Keratinocyte (primary cell): ENCODE measurements at regions not wholly inside any gene's neighbourhood (a gene's known extent, or its start where the extent isn't known, plus 50 kb on each side); places are given as distances from the start of the nearest gene placed in this dataset.

Source experiments
- DNase-seq: peaks from one replicate; pipeline ENCODE4 v3.0.0-alpha.2; 2011; ENCODE audit warnings: low read depth, missing footprints, low spot score
- FAIRE-seq: peaks from 2 replicates; lab custom pipeline; 2011; peaks lifted over from hg19 to GRCh38; lab: Jason Lieb, UNC
- H2AFZ ChIP-seq: 2 replicates; pipeline ENCODE4 v1.6.0; 2012; ENCODE audit warnings: low read length, control low read depth, inconsistent platforms; ENCODE audit not compliant: control insufficient read depth
- H3K27ac ChIP-seq: 2 replicates; pipeline ENCODE4 v1.5.1; 2011; ENCODE audit warnings: low read length; ENCODE audit not compliant: control insufficient read depth, insufficient read depth
- H3K27me3 ChIP-seq: 3 replicates; pipeline ENCODE4 v1.6.0; 2011; ENCODE audit warnings: low read length; ENCODE audit not compliant: control insufficient read depth, insufficient read depth; ENCODE audit errors: extremely low read depth
- H3K36me3 ChIP-seq, 2 experiments: 2 replicates in 1 of 2; 3 replicates in 1 of 2; pipeline ENCODE4 v1.5.1; 2011; ENCODE audit warnings: low read length in 2 of 2, mild to moderate bottlenecking in 1 of 2; ENCODE audit not compliant: control insufficient read depth in 2 of 2, insufficient read depth in 2 of 2; ENCODE audit errors: extremely low read depth in 1 of 2
- H3K4me1 ChIP-seq: 3 replicates; pipeline ENCODE4 v1.5.1; 2011; ENCODE audit warnings: low read length; ENCODE audit not compliant: control insufficient read depth, insufficient read depth; ENCODE audit errors: extremely low read depth
- H3K4me2 ChIP-seq: 3 replicates; pipeline ENCODE4 v1.6.0; 2011; ENCODE audit warnings: low read depth, low read length; ENCODE audit not compliant: control insufficient read depth, insufficient read depth; ENCODE audit errors: extremely low read depth
- H3K4me3 ChIP-seq, 3 experiments: fragments of 200-600 bp in 1 of 3; sonication (generic) in 1 of 3; 2 replicates in 2 of 3; 3 replicates in 1 of 3; pipeline ENCODE4 v1.5.1; 2011 to 2016; ENCODE audit warnings: low read length in 3 of 3, mild to moderate bottlenecking in 3 of 3, control low read depth in 2 of 3, inconsistent platforms in 1 of 3, low read depth in 1 of 3, mixed read lengths in 1 of 3, mixed run types in 1 of 3, moderate library complexity in 1 of 3; ENCODE audit not compliant: control insufficient read depth in 2 of 3, insufficient read depth in 2 of 3; ENCODE audit errors: extremely low read depth in 1 of 3
- H3K79me2 ChIP-seq: 2 replicates; pipeline ENCODE4 v1.6.0; 2012; ENCODE audit warnings: low read length; ENCODE audit not compliant: control insufficient read depth, insufficient read depth
- H3K9ac ChIP-seq: 3 replicates; pipeline ENCODE4 v1.6.0; 2011; ENCODE audit warnings: low read length; ENCODE audit not compliant: control insufficient read depth, insufficient read depth; ENCODE audit errors: extremely low read depth
- H3K9me1 ChIP-seq: 3 replicates; pipeline ENCODE4 v1.6.0; 2011; ENCODE audit warnings: low read length; ENCODE audit not compliant: control insufficient read depth, insufficient read depth; ENCODE audit errors: extremely low read depth
- H3K9me3 ChIP-seq: 2 replicates; pipeline ENCODE4 v1.5.1; 2012; ENCODE audit warnings: low read depth, low read length; ENCODE audit not compliant: control insufficient read depth
- H4K20me1 ChIP-seq: 3 replicates; pipeline ENCODE4 v1.6.0; 2011; ENCODE audit warnings: low read length; ENCODE audit not compliant: control insufficient read depth, insufficient read depth; ENCODE audit errors: extremely low read depth
- CTCF ChIP-seq, 3 experiments: IDR thresholded peaks in 1 of 3; conservative IDR thresholded peaks in 1 of 3; optimal IDR thresholded peaks in 1 of 3; 2 replicates in 2 of 3; 3 replicates in 1 of 3; pipeline versions ENCODE3 to v1.5.1; 2011; ENCODE audit warnings: low read length in 3 of 3, mild to moderate bottlenecking in 3 of 3, moderate library complexity in 2 of 3, control low read depth in 1 of 3, inconsistent platforms in 1 of 3; ENCODE audit not compliant: insufficient read depth in 2 of 3; ENCODE audit errors: extremely low read depth in 1 of 3
- EZH2 ChIP-seq: IDR thresholded peaks from one replicate; pipeline ENCODE4 v1.6.1; 2012; ENCODE audit warnings: inconsistent platforms, mild to moderate bottlenecking, low read length, moderate library complexity
- dilution Hi-C: fragments of 300-500 bp; cut with MboI; formaldehyde crosslinking; loops from one replicate; pipeline ENCODE4 v1.7.0; 2020; ENCODE audit warnings: low sequenced_read_pairs; ENCODE audit not compliant: extremely low pct_ligation_motif_present

GRCh38 chr10:6319119-6319518 lies 116.4 kb downstream of the PFKFB3 start:
- no peak for DNase-seq
- Histone ChIP-seq H3K9ac (no peak overlapping the region), H3K36me3 (no peaks in the 10 kb centered on the region), H4K20me1 (no peaks in the 10 kb centered on the region), H3K9me1 (no peaks in the 10 kb centered on the region), H3K9me3 (no peaks in the 10 kb centered on the region), H3K27me3 (peaks cover 18% of the 10 kb centered on the region), H3K79me2 (no peaks in the 10 kb centered on the region), H3K4me2 (no peak overlapping the region), H3K4me1 (no peaks in the 10 kb centered on the region), H3K4me3 (no peak overlapping the region), H2AFZ (no peak overlapping the region), H3K27ac (no peak overlapping the region)
- dilution Hi-C loops = no loop called here
- FAIRE-seq = no peak
- TF ChIP-seq EZH2 (no peak), CTCF (optimal IDR thresholded peaks at IDR 0.05 in 1 of 3, IDR thresholded peaks at IDR 0.05 in 1 of 3, conservative IDR thresholded peaks at IDR 0.05 in 1 of 3; ENCODE audit: extremely low read depth in 1 of 3, insufficient read depth in 2 of 3, low read length in 3 of 3) (no peak)

DNA sequence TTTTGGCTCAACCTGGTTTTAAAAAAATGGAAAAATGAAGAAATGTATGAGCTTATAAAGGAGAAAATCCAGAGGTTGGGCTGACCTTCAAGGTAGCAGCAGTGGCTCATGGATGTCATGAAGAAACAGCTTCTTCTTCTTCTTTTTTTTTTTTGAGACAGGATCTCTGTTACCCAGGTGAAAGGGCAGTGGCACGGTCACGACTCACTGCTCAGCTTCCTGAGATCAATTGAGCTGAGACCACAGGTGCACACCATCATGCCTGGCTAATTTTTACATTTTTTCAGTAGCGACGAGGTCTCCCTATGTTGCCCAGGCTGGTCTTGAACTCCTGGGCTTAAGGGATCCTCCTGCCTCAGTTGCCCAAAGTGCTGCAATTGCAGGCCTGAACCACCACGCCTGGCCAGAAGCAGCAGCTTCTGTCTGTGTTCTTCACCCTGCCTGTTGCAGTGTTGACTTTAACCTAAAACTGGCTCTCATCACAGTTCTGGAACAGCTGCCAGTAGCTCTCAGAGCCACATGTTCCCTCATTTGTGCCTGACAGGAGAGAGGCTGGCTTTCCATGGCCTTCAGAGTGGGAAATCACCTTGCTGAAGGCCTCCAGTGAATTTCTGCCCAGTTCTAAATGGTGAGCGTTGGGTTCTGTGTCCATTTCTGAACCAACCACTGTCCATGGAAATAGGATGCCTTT lies 117.7 kb downstream of the PFKFB3 start:
- no peaks in the 10 kb centered on the region for H3K79me2 ChIP-seq
- dilution Hi-C loops = no loop called here
- no peak for TF ChIP-seq CTCF (optimal IDR thresholded peaks at IDR 0.05 in 1 of 3, IDR thresholded peaks at IDR 0.05 in 1 of 3, conservative IDR thresholded peaks at IDR 0.05 in 1 of 3; ENCODE audit: extremely low read depth in 1 of 3, insufficient read depth in 2 of 3, low read length in 3 of 3)
- TF ChIP-seq EZH2 = no peak
- peaks cover 15% of the 10 kb centered on the region for H3K27me3 ChIP-seq
- H3K4me2 ChIP-seq = no peak overlapping the region
- no peaks in the 10 kb centered on the region for H4K20me1 ChIP-seq
- DNase-seq (no peak), FAIRE-seq (no peak)
- H3K9me3 ChIP-seq = no peaks in the 10 kb centered on the region
- no peak overlapping the region for H2AFZ ChIP-seq
- H3K27ac ChIP-seq = no peak overlapping the region
- no peaks in the 10 kb centered on the region for H3K4me1 ChIP-seq
- H3K36me3 ChIP-seq = no peaks in the 10 kb centered on the region
- no peak overlapping the region for H3K4me3 ChIP-seq
- H3K9me1 ChIP-seq = no peaks in the 10 kb centered on the region
- H3K9ac ChIP-seq = no peak overlapping the region
